HUES6 (cell line): ENCODE measurements at regions not wholly inside any gene's neighbourhood (a gene's known extent, or its start where the extent isn't known, plus 50 kb on each side); places are given as distances from the start of the nearest gene placed in this dataset.

ENCODE experiments used
- H3K27ac ChIP-seq: 2 replicates; pipeline ENCODE4 v1.7.0; 2013; ENCODE audit warnings: low read depth, mild to moderate bottlenecking, low read length, inconsistent platforms
- H3K27me3 ChIP-seq: 2 replicates; pipeline ENCODE4 v1.6.1; 2013; ENCODE audit warnings: low read length; ENCODE audit not compliant: control insufficient read depth, insufficient read depth
- H3K36me3 ChIP-seq: 2 replicates; pipeline ENCODE4 v1.6.1; 2013; ENCODE audit warnings: low read length; ENCODE audit not compliant: control insufficient read depth, insufficient read depth
- H3K4me1 ChIP-seq: 2 replicates; pipeline ENCODE4 v1.6.1; 2013; ENCODE audit warnings: low read length; ENCODE audit not compliant: control insufficient read depth, insufficient read depth
- H3K4me3 ChIP-seq: 2 replicates; pipeline ENCODE4 v1.5.1; 2013; ENCODE audit warnings: low read depth, low read length
- H3K9ac ChIP-seq: one replicate; pipeline ENCODE4 v1.6.1; 2013; ENCODE audit warnings: mild to moderate bottlenecking, low read length
- H3K9me3 ChIP-seq: 2 replicates; pipeline ENCODE4 v1.6.1; 2013; ENCODE audit warnings: low read depth, low read length; ENCODE audit not compliant: control insufficient read depth, insufficient read depth

DNA sequence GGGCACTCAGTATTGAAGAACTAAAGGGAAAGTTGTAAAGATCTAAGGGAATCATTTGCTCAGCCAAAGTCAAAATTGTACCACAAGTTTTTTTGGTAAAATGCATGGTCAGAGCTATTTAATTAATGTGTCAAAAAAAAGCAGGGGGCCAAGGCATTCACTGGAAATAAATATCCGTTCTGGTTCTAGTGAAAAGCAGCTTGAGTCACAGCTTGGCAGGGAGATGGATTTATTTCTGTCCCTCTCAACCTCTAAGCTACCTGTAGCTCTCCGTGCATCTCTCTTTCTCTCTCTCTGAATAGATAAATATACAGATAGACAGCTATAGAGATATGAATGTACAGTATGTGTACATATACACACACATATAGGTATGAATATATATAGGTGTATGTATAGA, 554.4 kb upstream of the TMEM132C start:
- Histone ChIP-seq H3K27me3 (no peaks in the 10 kb centered on the region), H3K36me3 (no peaks in the 10 kb centered on the region), H3K27ac (no peak overlapping the region), H3K9ac (no peak overlapping the region), H3K4me3 (no peak overlapping the region), H3K4me1 (peaks cover 3% of the 10 kb centered on the region; the same call in 1 of the 2 replicates), H3K9me3 (no peaks in the 10 kb centered on the region)

DNA sequence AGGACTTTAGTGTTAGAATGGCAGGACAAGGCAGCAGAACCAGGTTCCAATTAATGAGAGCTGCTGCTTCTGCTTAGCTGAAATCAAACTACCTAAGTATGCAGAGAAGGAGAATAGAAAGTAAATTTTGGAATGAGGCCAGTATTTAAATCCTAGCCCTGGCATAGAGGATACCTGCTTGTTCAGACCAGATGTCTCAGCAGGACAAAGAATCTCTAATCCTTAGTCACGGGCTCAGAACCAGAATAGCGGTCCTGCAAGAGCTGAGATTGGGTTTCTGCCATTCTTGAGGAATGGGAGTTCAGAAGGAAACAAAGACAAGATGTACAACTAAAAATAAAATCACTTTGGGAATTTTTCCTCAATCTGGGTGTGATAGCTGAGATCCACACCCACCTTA, 550.8 kb upstream of the TMEM132C start:
- H3K4me1 ChIP-seq, result peaks cover 3% of the 10 kb centered on the region; the same call in 1 of the 2 replicates
- no peaks in the 10 kb centered on the region for H3K27me3 ChIP-seq
- no peaks in the 10 kb centered on the region for H3K36me3 ChIP-seq
- no peak overlapping the region for H3K4me3 ChIP-seq
- H3K9ac ChIP-seq, result no peak overlapping the region
- no peak overlapping the region for H3K27ac ChIP-seq
- no peaks in the 10 kb centered on the region for H3K9me3 ChIP-seq

DNA sequence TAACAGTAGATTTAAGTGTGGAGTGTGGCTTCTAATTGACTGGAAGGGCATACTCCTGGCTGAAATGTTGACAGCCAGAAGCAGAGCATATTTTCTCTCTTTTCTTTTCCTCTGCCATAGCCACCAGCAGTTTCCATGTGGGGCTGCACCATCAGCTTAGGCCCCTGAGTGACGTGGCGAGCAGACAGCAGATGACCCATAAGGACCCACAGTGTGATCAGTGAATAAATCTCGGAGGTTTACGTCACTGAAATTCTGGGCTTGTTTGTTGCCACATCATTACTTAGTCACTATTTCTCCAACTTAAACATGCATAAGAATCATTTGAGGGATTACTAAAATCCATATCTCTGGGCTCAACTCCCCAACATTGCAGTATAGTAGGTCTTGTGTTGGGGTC, 549.7 kb upstream of the TMEM132C start:
- Histone ChIP-seq H3K27ac (no peak overlapping the region), H3K4me3 (no peak overlapping the region), H3K9ac (no peak overlapping the region), H3K4me1 (peaks cover 3% of the 10 kb centered on the region; the same call in 1 of the 2 replicates), H3K36me3 (no peaks in the 10 kb centered on the region), H3K9me3 (no peaks in the 10 kb centered on the region), H3K27me3 (no peaks in the 10 kb centered on the region)

DNA sequence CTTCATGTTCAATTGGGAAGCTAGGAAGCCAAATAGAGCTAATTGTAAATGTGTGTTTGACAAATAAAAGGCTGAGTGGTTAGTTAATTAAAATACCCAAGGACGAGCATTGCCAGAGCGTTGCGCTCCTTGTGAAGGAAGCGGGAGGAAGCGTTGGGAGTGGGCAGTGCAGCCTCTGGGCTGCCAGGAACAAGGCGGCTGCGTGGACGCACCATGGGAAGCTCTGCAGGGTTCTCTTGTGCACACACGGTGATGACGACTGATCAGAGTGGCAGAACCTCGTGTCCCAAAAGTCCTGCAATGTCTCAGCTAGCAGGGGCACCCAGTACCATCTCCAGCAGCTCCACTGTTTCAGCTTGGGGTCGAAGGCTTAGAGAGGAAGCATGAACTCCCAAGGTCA, 546.6 kb upstream of the TMEM132C start:
- no peaks in the 10 kb centered on the region for H3K9me3 ChIP-seq

DNA sequence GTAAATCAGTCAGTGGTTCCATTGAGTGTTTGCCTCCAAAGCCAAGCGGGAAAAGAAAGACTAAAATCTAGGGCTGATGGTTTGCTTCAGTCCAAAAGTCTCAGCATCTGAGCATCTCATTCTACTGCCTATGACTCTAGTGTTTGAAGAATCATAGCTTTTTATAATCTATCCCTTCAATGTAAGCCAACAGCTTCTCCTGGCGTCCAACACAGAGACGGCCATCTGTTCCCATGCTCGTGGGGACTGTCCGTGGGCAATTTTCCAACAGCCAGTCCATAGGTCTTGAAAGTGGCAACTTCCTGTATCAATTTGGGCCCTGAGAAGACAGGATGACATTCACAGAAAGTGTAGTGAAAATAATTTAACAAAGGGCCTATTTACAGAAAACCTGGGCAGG, 544.4 kb upstream of the TMEM132C start:
- Histone ChIP-seq H3K9me3 (no peaks in the 10 kb centered on the region), H3K27me3 (no peaks in the 10 kb centered on the region), H3K4me3 (no peak overlapping the region), H3K27ac (no peak overlapping the region), H3K36me3 (no peaks in the 10 kb centered on the region), H3K4me1 (no peaks in the 10 kb centered on the region), H3K9ac (no peak overlapping the region)

More for the DNA sequence above, 546.6 kb upstream of the TMEM132C start:
- H3K36me3 ChIP-seq, result no peaks in the 10 kb centered on the region
- peaks cover 3% of the 10 kb centered on the region; the same call in 1 of the 2 replicates for H3K4me1 ChIP-seq
- H3K27me3 ChIP-seq, result no peaks in the 10 kb centered on the region
- H3K4me3 ChIP-seq, result no peak overlapping the region
- H3K9ac ChIP-seq, result no peak overlapping the region
- H3K27ac ChIP-seq, result no peak overlapping the region

DNA sequence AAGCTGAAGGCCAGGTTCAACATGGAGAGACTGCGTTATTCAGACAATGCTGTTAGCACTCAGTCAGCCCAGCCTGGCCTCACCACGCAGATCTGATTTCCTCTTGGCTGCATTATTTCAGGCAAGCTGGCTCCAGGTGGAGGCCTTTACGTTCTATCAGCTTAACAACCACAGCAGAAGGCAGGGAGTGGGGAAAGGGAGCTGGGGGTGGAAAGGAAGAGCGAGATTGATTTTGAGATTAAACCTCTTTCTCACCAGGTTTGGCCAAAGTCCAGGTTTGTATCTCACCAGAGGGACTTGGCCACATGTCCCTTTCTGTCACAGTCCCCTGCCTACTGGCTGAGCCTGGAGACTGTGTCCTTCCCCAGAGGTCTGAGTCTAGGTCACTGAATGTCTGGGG, 543.7 kb upstream of the TMEM132C start:
- Histone ChIP-seq H3K4me3 (no peak overlapping the region), H3K9me3 (no peaks in the 10 kb centered on the region), H3K27ac (no peak overlapping the region), H3K36me3 (no peaks in the 10 kb centered on the region), H3K27me3 (no peaks in the 10 kb centered on the region), H3K9ac (no peak overlapping the region), H3K4me1 (no peaks in the 10 kb centered on the region)

DNA sequence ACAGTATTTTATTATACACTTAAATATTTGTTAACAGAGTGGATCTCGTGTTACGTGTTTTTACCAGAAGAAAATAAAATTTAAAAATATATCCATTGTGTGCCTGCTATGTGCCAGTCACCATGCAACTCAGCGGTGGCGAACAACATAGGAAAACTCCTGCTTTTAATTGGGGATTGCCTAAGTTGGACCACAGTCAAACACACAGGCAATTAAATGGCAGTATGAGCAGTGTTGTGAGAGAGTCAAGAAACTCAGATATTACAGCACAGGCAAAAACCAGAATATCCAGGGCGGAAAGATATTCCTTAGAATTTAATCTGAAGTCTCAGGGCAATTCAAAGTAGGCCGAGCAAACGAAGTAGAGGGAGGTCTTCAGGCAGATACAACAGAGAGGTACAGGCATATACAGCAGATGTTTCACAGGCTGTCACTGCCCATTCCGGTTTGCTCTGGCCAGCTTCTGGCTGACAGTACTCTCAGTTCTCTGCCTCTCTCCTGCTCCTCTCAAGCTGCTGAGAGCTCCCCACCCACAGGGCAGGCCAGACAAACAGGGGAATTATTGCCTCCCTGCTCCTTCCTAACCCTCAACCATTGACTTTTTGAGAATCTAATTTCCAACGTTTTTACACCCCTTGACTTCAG, 540.2 kb upstream of the TMEM132C start:
- no peaks in the 10 kb centered on the region for H3K4me1 ChIP-seq
- H3K9ac ChIP-seq, result no peak overlapping the region
- H3K36me3 ChIP-seq, result no peaks in the 10 kb centered on the region
- H3K27ac ChIP-seq, result no peak overlapping the region
- H3K9me3 ChIP-seq, result no peaks in the 10 kb centered on the region
- no peaks in the 10 kb centered on the region for H3K27me3 ChIP-seq
- no peak overlapping the region for H3K4me3 ChIP-seq

DNA sequence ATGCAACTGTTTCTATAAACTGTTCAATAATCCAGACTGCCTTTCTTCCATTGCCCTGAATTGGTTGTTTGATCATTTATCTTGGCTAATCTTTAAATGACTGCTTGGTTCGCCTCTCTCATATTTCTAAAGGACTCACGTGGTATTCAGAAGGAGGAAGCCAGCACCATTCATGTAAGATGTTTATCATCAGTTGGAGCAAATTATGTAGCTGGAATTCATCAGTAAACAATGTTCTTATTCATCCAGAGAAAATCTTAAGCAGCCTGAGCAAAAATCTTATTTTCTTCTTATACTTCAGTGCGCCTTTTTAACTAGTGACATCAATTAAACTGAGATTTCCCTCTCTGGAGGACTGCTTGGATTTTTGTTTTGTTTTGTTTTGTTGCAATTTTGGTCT, 538.7 kb upstream of the TMEM132C start:
- Histone ChIP-seq H3K36me3 (no peaks in the 10 kb centered on the region), H3K9me3 (no peaks in the 10 kb centered on the region), H3K27me3 (no peaks in the 10 kb centered on the region), H3K27ac (no peak overlapping the region), H3K4me1 (no peaks in the 10 kb centered on the region), H3K9ac (no peak overlapping the region), H3K4me3 (no peak overlapping the region)

DNA sequence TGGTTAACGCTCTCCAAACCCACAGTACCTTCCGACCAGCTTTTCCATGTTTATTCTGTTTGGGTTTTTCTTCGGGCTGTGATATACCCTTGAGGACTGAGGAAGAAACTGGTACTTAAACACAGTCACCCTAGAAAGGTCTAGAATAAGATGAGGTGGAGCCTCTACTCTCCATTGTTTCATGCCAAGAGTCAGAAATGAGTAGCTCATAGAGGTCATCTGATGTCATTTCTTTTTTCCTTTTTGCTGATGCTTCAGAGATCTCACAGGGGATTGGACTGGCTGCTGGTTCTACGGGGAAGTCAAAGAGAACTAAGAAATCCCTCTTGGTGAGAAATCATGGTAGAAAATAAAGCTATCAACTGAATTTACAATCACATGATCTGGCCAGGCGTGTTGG, 538.2 kb upstream of the TMEM132C start:
- Histone ChIP-seq H3K27ac (no peak overlapping the region), H3K4me3 (no peak overlapping the region), H3K27me3 (no peaks in the 10 kb centered on the region), H3K36me3 (no peaks in the 10 kb centered on the region), H3K4me1 (no peaks in the 10 kb centered on the region), H3K9ac (no peak overlapping the region), H3K9me3 (0 out of 2 replicates have a peak, but pooled peaks cover 4% of the 10 kb centered on the region)

DNA sequence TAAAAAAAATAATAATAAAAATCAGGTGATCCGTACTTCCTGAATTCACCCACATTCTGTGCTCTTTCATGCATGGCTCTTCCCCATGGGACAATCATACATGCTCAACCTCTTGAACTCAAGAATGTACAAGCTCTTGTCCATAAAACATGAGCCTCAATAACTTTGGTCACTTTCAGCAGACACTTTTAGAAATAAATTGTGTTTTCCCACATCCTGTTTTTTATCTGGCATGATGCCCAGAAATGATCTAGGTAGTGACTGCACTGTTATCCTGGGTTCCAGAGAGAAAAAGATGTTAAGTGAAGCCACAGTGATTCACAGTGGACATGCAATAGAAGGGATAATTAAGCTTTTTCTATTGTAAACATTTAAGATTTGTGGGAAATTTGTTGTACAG, 537.6 kb upstream of the TMEM132C start:
- H3K27me3 ChIP-seq, result no peaks in the 10 kb centered on the region
- no peak overlapping the region for H3K27ac ChIP-seq
- no peaks in the 10 kb centered on the region for H3K36me3 ChIP-seq
- no peak overlapping the region for H3K9ac ChIP-seq
- H3K9me3 ChIP-seq, result 0 out of 2 replicates have a peak, but pooled peaks cover 4% of the 10 kb centered on the region
- H3K4me3 ChIP-seq, result no peak overlapping the region
- H3K4me1 ChIP-seq, result no peaks in the 10 kb centered on the region

DNA sequence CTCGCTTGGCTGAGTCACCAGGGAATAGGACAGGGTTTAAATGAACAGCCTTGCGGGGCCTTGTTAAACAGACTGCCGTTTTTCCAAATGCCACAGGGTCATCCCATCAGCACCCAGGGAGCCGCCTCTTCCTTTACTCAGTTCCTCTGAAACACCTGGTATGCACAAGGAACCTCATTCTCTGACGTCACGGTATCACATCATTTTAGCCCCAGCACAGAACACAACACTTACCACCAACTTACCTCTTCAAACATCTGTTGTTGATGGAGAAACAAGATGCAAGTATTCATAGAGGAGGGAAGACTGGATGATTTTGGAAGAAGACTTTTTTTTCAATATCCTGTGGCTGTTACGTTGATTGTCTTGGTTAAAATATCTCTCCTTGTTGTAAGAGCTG, 535.3 kb upstream of the TMEM132C start:
- no peaks in the 10 kb centered on the region for H3K36me3 ChIP-seq
- H3K27me3 ChIP-seq, result no peaks in the 10 kb centered on the region
- H3K27ac ChIP-seq, result no peak overlapping the region
- H3K9me3 ChIP-seq, result 0 out of 2 replicates have a peak, but pooled peaks cover 4% of the 10 kb centered on the region
- H3K4me3 ChIP-seq, result no peak overlapping the region
- no peak overlapping the region for H3K9ac ChIP-seq
- H3K4me1 ChIP-seq, result no peaks in the 10 kb centered on the region
